GM23338 (cell line): ENCODE measurements at regions not wholly inside any gene's neighbourhood (a gene's known extent, or its start where the extent isn't known, plus 50 kb on each side); places are given as distances from the start of the nearest gene placed in this dataset.

ENCODE experiments used
- ATAC-seq: fragments of 200-7000 bp; cut with Tn5 transposase; 3 replicates; pipeline ENCODE4 v1.9.1; 2020
- DNase-seq: peaks from one replicate; pipeline ENCODE4 v3.0.0-alpha.2; 2015; ENCODE audit warnings: low spot score
- H2AFZ ChIP-seq: fragments of 200-600 bp; sonication (generic); 2 replicates; pipeline ENCODE4 v1.8.0; 2016; ENCODE audit warnings: antibody characterized with exemption, mild to moderate bottlenecking, moderate library complexity
- H3F3A ChIP-seq: fragments of 200-600 bp; sonication (generic); replicated peaks from 2 replicates; pipeline ENCODE4 v1.8.0; 2017; ENCODE audit warnings: antibody characterized with exemption, mixed run types, low read depth
- H3K27ac ChIP-seq: fragments of 200-600 bp; sonication (generic); 2 replicates; pipeline ENCODE4 v1.6.1; 2016; ENCODE audit warnings: low read depth
- H3K27me3 ChIP-seq: fragments of 200-600 bp; sonication (generic); 2 replicates; pipeline ENCODE4 v1.8.0; 2016; ENCODE audit warnings: mild to moderate bottlenecking, mixed run types, moderate library complexity; ENCODE audit not compliant: insufficient read depth
- H3K36me3 ChIP-seq: fragments of 200-600 bp; sonication (generic); 2 replicates; pipeline ENCODE4 v1.8.0; 2016; ENCODE audit warnings: mild to moderate bottlenecking; ENCODE audit not compliant: insufficient read depth
- H3K4me1 ChIP-seq: fragments of 200-600 bp; sonication (generic); 2 replicates; pipeline ENCODE4 v1.8.0; 2016; ENCODE audit warnings: mild to moderate bottlenecking, moderate library complexity; ENCODE audit not compliant: insufficient read depth
- H3K4me2 ChIP-seq: fragments of 200-600 bp; sonication (generic); 2 replicates; pipeline ENCODE4 v1.7.1; 2017; ENCODE audit warnings: mixed run types
- H3K4me3 ChIP-seq: fragments of 200-600 bp; sonication (generic); 2 replicates; pipeline ENCODE4 v1.6.1; 2016; ENCODE audit warnings: mixed run types
- H3K79me2 ChIP-seq: fragments of 200-600 bp; sonication (generic); replicated peaks from 2 replicates; pipeline ENCODE4 v1.8.0; 2017; ENCODE audit warnings: mild to moderate bottlenecking; ENCODE audit not compliant: insufficient read depth
- H3K9me2 ChIP-seq: fragments of 200-600 bp; sonication (generic); 2 replicates; pipeline ENCODE4 v1.8.0; 2017; ENCODE audit not compliant: insufficient read depth
- H4K20me1 ChIP-seq: fragments of 200-600 bp; sonication (generic); replicated peaks from 2 replicates; pipeline ENCODE4 v1.8.0; 2017; ENCODE audit warnings: mild to moderate bottlenecking; ENCODE audit not compliant: insufficient read depth
- H3K27ac Mint-ChIP-seq: 2 replicates; pipeline ENCODE4 v1.8.0; 2020; ENCODE audit warnings: inconsistent platforms, mild to moderate bottlenecking, moderate library complexity, mixed read lengths
- H3K27me3 Mint-ChIP-seq: 3 replicates; pipeline ENCODE4 v1.8.0; 2022; ENCODE audit warnings: low read depth, mild to moderate bottlenecking, moderate library complexity, mixed read lengths, inconsistent platforms; ENCODE audit not compliant: insufficient read depth, poor library complexity
- H3K36me3 Mint-ChIP-seq: 3 replicates; pipeline ENCODE4 v1.8.0; 2021; ENCODE audit warnings: low read depth, mild to moderate bottlenecking, inconsistent platforms, moderate library complexity, mixed read lengths
- H3K4me1 Mint-ChIP-seq: 3 replicates; pipeline ENCODE4 v1.8.0; 2020; ENCODE audit warnings: mild to moderate bottlenecking, inconsistent platforms, mixed read lengths
- H3K4me3 Mint-ChIP-seq: 3 replicates; pipeline ENCODE4 v1.8.0; 2021; ENCODE audit warnings: moderate library complexity, mild to moderate bottlenecking, inconsistent platforms, mixed read lengths
- H3K9me3 Mint-ChIP-seq: 3 replicates; pipeline ENCODE4 v1.8.0; 2020; ENCODE audit warnings: moderate library complexity, mild to moderate bottlenecking, inconsistent platforms, mixed read lengths
- CREB1 ChIP-seq: fragments of 250-450 bp; sonication (Bioruptor Pico); IDR thresholded peaks from 2 replicates; pipeline ENCODE4 v1.5.0; 2020; ENCODE audit warnings: low read depth, mild to moderate bottlenecking, moderate library complexity
- EZH2 ChIP-seq: fragments of 200-600 bp; sonication (generic); IDR thresholded peaks from one replicate; pipeline ENCODE4 v1.8.0; 2017; ENCODE audit warnings: antibody characterized with exemption, mild to moderate bottlenecking, low read depth; ENCODE audit not compliant: unreplicated experiment
- EZH2phosphoT487 ChIP-seq: fragments of 200-600 bp; sonication (generic); IDR thresholded peaks from one replicate; pipeline ENCODE4 v1.8.1; 2018; ENCODE audit warnings: antibody characterized with exemption; ENCODE audit not compliant: unreplicated experiment
- JUNB ChIP-seq: IDR thresholded peaks from one replicate; pipeline ENCODE4 v1.6.1; 2016; ENCODE audit warnings: antibody characterized with exemption; ENCODE audit not compliant: unreplicated experiment
- NANOG ChIP-seq: IDR thresholded peaks from 2 replicates; pipeline ENCODE4 v1.6.1; 2016; ENCODE audit warnings: antibody characterized with exemption, borderline replicate concordance
- POLR2AphosphoS5 ChIP-seq: IDR thresholded peaks from 2 replicates; pipeline ENCODE4 v1.6.1; 2016; ENCODE audit warnings: antibody characterized with exemption, low read depth
- STAT1 ChIP-seq: IDR thresholded peaks from one replicate; pipeline ENCODE4 v1.6.1; 2016; ENCODE audit warnings: antibody characterized with exemption; ENCODE audit not compliant: unreplicated experiment
- ZNF114 ChIP-seq: fragments of 250-450 bp; sonication (Bioruptor Pico); IDR thresholded peaks from 2 replicates; pipeline ENCODE4 v1.5.0; 2020; ENCODE audit warnings: mild to moderate bottlenecking, moderate library complexity
- ZNF331 ChIP-seq: fragments of 250-450 bp; sonication (Bioruptor Pico); IDR thresholded peaks from 2 replicates; pipeline ENCODE4 v1.5.0; 2020; ENCODE audit warnings: low read depth, mild to moderate bottlenecking, moderate library complexity
- TF ChIP-seq, protein P1 (sequence below): fragments of 250-450 bp; sonication (Bioruptor Pico); IDR thresholded peaks from 2 replicates; pipeline ENCODE4 v1.5.0; 2020; ENCODE audit warnings: mild to moderate bottlenecking, moderate library complexity
- TF ChIP-seq, protein P2 (sequence below), 2 experiments: fragments of 200-600 bp in 1 of 2; sonication (generic) in 1 of 2; conservative IDR thresholded peaks; 2 replicates each; pipeline versions ENCODE4 v1.5.1 to v1.6.1; 2016 to 2017; ENCODE audit warnings: antibody characterized with exemption in 2 of 2, low read depth in 2 of 2, mild to moderate bottlenecking in 2 of 2, moderate library complexity in 1 of 2
- TF ChIP-seq, protein P3 (sequence below): IDR thresholded peaks from one replicate; pipeline ENCODE4 v1.6.1; 2018; ENCODE audit warnings: antibody characterized with exemption; ENCODE audit not compliant: unreplicated experiment
- TF ChIP-seq, protein P4 (sequence below): IDR thresholded peaks from 2 replicates; pipeline ENCODE4 v1.6.1; 2016; ENCODE audit warnings: antibody characterized with exemption

DNA sequence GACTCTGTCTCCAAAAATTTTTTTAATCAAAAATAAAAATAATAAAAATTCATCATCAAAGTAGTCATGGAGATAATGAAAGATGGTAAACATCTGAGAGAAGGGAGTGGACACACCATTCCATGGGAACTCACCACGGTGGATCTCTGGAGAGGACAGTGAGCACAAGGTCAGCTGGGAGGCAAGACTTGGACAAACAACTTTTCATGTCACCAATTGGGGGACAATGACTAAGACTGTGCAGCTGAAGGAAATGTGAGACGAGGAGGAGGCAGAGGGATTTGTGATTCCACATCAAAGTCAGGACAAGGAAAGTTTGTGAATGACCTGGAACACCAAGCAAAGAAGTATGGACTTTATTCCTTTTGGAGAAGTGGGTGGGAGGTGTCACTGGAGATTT is 121.0 kb upstream of the SH3BP4 start:
- Histone ChIP-seq H3K27ac (no peak overlapping the region), H3K4me3 (no peak overlapping the region), H3K4me1 (no peaks in the 10 kb centered on the region), H4K20me1 (no peaks in the 10 kb centered on the region), H3F3A (no peaks in the 10 kb centered on the region), H3K9me2 (no peaks in the 10 kb centered on the region), H3K36me3 (no peaks in the 10 kb centered on the region), H3K4me2 (no peak overlapping the region), H2AFZ (no peak overlapping the region), H3K79me2 (no peaks in the 10 kb centered on the region), H3K27me3 (no peaks in the 10 kb centered on the region)
- DNase-seq (no peak), ATAC-seq (no peak)
- H3K27me3 Mint-ChIP-seq: peaks cover 3% of the 10 kb centered on the region
- TF ChIP-seq, protein P1, sequence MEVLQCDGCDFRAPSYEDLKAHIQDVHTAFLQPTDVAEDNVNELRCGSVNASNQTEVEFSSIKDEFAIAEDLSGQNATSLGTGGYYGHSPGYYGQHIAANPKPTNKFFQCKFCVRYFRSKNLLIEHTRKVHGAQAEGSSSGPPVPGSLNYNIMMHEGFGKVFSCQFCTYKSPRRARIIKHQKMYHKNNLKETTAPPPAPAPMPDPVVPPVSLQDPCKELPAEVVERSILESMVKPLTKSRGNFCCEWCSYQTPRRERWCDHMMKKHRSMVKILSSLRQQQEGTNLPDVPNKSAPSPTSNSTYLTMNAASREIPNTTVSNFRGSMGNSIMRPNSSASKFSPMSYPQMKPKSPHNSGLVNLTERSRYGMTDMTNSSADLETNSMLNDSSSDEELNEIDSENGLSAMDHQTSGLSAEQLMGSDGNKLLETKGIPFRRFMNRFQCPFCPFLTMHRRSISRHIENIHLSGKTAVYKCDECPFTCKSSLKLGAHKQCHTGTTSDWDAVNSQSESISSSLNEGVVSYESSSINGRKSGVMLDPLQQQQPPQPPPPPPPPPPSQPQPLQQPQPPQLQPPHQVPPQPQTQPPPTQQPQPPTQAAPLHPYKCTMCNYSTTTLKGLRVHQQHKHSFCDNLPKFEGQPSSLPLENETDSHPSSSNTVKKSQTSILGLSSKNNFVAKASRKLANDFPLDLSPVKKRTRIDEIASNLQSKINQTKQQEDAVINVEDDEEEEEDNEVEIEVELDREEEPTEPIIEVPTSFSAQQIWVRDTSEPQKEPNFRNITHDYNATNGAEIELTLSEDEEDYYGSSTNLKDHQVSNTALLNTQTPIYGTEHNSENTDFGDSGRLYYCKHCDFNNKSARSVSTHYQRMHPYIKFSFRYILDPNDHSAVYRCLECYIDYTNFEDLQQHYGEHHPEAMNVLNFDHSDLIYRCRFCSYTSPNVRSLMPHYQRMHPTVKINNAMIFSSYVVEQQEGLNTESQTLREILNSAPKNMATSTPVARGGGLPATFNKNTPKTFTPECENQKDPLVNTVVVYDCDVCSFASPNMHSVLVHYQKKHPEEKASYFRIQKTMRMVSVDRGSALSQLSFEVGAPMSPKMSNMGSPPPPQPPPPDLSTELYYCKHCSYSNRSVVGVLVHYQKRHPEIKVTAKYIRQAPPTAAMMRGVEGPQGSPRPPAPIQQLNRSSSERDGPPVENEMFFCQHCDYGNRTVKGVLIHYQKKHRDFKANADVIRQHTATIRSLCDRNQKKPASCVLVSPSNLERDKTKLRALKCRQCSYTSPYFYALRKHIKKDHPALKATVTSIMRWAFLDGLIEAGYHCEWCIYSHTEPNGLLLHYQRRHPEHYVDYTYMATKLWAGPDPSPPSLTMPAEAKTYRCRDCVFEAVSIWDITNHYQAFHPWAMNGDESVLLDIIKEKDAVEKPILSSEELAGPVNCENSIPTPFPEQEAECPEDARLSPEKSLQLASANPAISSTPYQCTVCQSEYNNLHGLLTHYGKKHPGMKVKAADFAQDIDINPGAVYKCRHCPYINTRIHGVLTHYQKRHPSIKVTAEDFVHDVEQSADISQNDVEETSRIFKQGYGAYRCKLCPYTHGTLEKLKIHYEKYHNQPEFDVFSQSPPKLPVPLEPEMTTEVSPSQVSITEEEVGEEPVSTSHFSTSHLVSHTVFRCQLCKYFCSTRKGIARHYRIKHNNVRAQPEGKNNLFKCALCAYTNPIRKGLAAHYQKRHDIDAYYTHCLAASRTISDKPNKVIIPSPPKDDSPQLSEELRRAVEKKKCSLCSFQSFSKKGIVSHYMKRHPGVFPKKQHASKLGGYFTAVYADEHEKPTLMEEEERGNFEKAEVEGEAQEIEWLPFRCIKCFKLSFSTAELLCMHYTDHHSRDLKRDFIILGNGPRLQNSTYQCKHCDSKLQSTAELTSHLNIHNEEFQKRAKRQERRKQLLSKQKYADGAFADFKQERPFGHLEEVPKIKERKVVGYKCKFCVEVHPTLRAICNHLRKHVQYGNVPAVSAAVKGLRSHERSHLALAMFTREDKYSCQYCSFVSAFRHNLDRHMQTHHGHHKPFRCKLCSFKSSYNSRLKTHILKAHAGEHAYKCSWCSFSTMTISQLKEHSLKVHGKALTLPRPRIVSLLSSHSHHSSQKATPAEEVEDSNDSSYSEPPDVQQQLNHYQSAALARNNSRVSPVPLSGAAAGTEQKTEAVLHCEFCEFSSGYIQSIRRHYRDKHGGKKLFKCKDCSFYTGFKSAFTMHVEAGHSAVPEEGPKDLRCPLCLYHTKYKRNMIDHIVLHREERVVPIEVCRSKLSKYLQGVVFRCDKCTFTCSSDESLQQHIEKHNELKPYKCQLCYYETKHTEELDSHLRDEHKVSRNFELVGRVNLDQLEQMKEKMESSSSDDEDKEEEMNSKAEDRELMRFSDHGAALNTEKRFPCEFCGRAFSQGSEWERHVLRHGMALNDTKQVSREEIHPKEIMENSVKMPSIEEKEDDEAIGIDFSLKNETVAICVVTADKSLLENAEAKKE (CRISPR knock-in tag): no peak
- TF ChIP-seq ZNF114 (CRISPR knock-in tag) (no peak), ZNF331 (CRISPR knock-in tag) (no peak), STAT1 (no peak), NANOG (no peak), POLR2AphosphoS5 (no peak), EZH2 (no peak), JUNB (no peak), CREB1 (CRISPR knock-in tag) (no peak), EZH2phosphoT487 (no peak)
- TF ChIP-seq, protein P2, sequence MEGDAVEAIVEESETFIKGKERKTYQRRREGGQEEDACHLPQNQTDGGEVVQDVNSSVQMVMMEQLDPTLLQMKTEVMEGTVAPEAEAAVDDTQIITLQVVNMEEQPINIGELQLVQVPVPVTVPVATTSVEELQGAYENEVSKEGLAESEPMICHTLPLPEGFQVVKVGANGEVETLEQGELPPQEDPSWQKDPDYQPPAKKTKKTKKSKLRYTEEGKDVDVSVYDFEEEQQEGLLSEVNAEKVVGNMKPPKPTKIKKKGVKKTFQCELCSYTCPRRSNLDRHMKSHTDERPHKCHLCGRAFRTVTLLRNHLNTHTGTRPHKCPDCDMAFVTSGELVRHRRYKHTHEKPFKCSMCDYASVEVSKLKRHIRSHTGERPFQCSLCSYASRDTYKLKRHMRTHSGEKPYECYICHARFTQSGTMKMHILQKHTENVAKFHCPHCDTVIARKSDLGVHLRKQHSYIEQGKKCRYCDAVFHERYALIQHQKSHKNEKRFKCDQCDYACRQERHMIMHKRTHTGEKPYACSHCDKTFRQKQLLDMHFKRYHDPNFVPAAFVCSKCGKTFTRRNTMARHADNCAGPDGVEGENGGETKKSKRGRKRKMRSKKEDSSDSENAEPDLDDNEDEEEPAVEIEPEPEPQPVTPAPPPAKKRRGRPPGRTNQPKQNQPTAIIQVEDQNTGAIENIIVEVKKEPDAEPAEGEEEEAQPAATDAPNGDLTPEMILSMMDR (conservative IDR thresholded peaks at IDR 0.05; ENCODE audit: low read depth in 2 of 2): no peak
- TF ChIP-seq, protein P3, sequence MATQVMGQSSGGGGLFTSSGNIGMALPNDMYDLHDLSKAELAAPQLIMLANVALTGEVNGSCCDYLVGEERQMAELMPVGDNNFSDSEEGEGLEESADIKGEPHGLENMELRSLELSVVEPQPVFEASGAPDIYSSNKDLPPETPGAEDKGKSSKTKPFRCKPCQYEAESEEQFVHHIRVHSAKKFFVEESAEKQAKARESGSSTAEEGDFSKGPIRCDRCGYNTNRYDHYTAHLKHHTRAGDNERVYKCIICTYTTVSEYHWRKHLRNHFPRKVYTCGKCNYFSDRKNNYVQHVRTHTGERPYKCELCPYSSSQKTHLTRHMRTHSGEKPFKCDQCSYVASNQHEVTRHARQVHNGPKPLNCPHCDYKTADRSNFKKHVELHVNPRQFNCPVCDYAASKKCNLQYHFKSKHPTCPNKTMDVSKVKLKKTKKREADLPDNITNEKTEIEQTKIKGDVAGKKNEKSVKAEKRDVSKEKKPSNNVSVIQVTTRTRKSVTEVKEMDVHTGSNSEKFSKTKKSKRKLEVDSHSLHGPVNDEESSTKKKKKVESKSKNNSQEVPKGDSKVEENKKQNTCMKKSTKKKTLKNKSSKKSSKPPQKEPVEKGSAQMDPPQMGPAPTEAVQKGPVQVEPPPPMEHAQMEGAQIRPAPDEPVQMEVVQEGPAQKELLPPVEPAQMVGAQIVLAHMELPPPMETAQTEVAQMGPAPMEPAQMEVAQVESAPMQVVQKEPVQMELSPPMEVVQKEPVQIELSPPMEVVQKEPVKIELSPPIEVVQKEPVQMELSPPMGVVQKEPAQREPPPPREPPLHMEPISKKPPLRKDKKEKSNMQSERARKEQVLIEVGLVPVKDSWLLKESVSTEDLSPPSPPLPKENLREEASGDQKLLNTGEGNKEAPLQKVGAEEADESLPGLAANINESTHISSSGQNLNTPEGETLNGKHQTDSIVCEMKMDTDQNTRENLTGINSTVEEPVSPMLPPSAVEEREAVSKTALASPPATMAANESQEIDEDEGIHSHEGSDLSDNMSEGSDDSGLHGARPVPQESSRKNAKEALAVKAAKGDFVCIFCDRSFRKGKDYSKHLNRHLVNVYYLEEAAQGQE: no peak
- TF ChIP-seq, protein P4, sequence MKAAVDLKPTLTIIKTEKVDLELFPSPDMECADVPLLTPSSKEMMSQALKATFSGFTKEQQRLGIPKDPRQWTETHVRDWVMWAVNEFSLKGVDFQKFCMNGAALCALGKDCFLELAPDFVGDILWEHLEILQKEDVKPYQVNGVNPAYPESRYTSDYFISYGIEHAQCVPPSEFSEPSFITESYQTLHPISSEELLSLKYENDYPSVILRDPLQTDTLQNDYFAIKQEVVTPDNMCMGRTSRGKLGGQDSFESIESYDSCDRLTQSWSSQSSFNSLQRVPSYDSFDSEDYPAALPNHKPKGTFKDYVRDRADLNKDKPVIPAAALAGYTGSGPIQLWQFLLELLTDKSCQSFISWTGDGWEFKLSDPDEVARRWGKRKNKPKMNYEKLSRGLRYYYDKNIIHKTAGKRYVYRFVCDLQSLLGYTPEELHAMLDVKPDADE: no peak
- peaks cover 3% of the 10 kb centered on the region; the same call in 1 of the 3 replicates for H3K4me1 Mint-ChIP-seq
- H3K36me3 Mint-ChIP-seq: no peaks in the 10 kb centered on the region; the same call in 2 of the 3 replicates
- H3K9me3 Mint-ChIP-seq: no peaks in the 10 kb centered on the region
- H3K4me3 Mint-ChIP-seq: no peak overlapping the region
- no peak overlapping the region for H3K27ac Mint-ChIP-seq
